PFSK-1 (cell line): ENCODE measurements at regions not wholly inside any gene's neighbourhood (a gene's known extent, or its start where the extent isn't known, plus 50 kb on each side); places are given as distances from the start of the nearest gene placed in this dataset.

ENCODE experiments used
- REST ChIP-seq, 2 experiments: IDR thresholded peaks; 2 replicates each; pipeline versions ENCODE4 v1.6.1 to v1.8.0; 2011 to 2012; ENCODE audit warnings: low read depth in 2 of 2, low read length in 2 of 2, control low read depth in 1 of 2, inconsistent platforms in 1 of 2, mild to moderate bottlenecking in 1 of 2, moderate library complexity in 1 of 2; ENCODE audit not compliant: insufficient read depth in 1 of 2
- TAF1 ChIP-seq: IDR thresholded peaks from 2 replicates; pipeline ENCODE4 v1.6.1; 2012; ENCODE audit warnings: low read length, control low read depth, borderline replicate concordance; ENCODE audit not compliant: insufficient read depth

- TF ChIP-seq REST (IDR thresholded peaks at IDR 0.05; ENCODE audit: insufficient read depth in 1 of 2, low read depth in 2 of 2, low read length in 2 of 2) = no peak
- no peak for TF ChIP-seq TAF1
These were observed 81.5 kb upstream of the PLEKHG7 start for GRCh38 chr12:92621312-92621711.
